HEK293T (cell line): ENCODE measurements at regions not wholly inside any gene's neighbourhood (a gene's known extent, or its start where the extent isn't known, plus 50 kb on each side); places are given as distances from the start of the nearest gene placed in this dataset.

Experiments used
- CTCF ChIA-PET: fragments of 350-600 bp; formaldehyde crosslinking; extraction: SDS; loops from one replicate; lab custom pipeline; 2021; ENCODE audit warnings: antibody characterized with exemption, inconsistent platforms; lab: Yijun Ruan, JAX
- POLR2A ChIA-PET: fragments of 350-600 bp; formaldehyde crosslinking; extraction: SDS; loops from one replicate; lab custom pipeline; 2020; ENCODE audit warnings: antibody characterized with exemption, inconsistent platforms; lab: Yijun Ruan, JAX
- DNase-seq: peaks from one replicate; pipeline ENCODE4 v3.0.0; 2012; ENCODE audit warnings: mixed read lengths; ENCODE audit errors: extremely low spot score
- ARNT ChIP-seq: fragments of 450-650 bp; IDR thresholded peaks from 2 replicates; pipeline ENCODE4 v1.6.1; 2017; ENCODE audit warnings: mild to moderate bottlenecking
- BHLHE40 ChIP-seq: fragments of 450-650 bp; IDR thresholded peaks from 2 replicates; pipeline ENCODE4 v1.6.1; 2016; ENCODE audit warnings: mild to moderate bottlenecking, moderate library complexity, borderline replicate concordance
- CTBP1 ChIP-seq: fragments of 450-650 bp; IDR thresholded peaks from 2 replicates; pipeline ENCODE4 v1.6.1; 2016; ENCODE audit warnings: borderline replicate concordance
- ELF4 ChIP-seq: fragments of 450-650 bp; IDR thresholded peaks from 2 replicates; pipeline ENCODE4 v1.6.1; 2017; ENCODE audit warnings: antibody characterized with exemption
- FOXA1 ChIP-seq: fragments of 450-650 bp; IDR thresholded peaks from 2 replicates; pipeline ENCODE4 v1.6.1; 2016; ENCODE audit warnings: mild to moderate bottlenecking
- FOXK2 ChIP-seq: fragments of 450-650 bp; IDR thresholded peaks from 2 replicates; pipeline ENCODE4 v1.6.1; 2016; ENCODE audit warnings: mild to moderate bottlenecking
- FOXM1 ChIP-seq: fragments of 450-650 bp; IDR thresholded peaks from 2 replicates; pipeline ENCODE4 v1.6.1; 2017; ENCODE audit warnings: mild to moderate bottlenecking, borderline replicate concordance
- HDGF ChIP-seq: fragments of 450-650 bp; IDR thresholded peaks from 2 replicates; pipeline ENCODE4 v1.6.1; 2017; ENCODE audit warnings: antibody characterized with exemption, borderline replicate concordance
- L3MBTL2 ChIP-seq: fragments of 450-650 bp; conservative IDR thresholded peaks from 2 replicates; pipeline ENCODE4 v1.6.1; 2016; ENCODE audit warnings: mild to moderate bottlenecking
- LEF1 ChIP-seq: fragments of 450-650 bp; IDR thresholded peaks from 2 replicates; pipeline ENCODE4 v1.6.1; 2017; ENCODE audit warnings: mild to moderate bottlenecking, borderline replicate concordance
- NFRKB ChIP-seq: fragments of 450-650 bp; IDR thresholded peaks from 2 replicates; pipeline ENCODE4 v1.6.1; 2016; ENCODE audit warnings: mild to moderate bottlenecking, moderate library complexity
- SP1 ChIP-seq: fragments of 450-650 bp; IDR thresholded peaks from 2 replicates; pipeline ENCODE4 v1.6.1; 2017
- SUZ12 ChIP-seq: fragments of 450-650 bp; IDR thresholded peaks from 2 replicates; pipeline ENCODE4 v1.6.1; 2016; ENCODE audit warnings: mild to moderate bottlenecking
- TARDBP ChIP-seq: fragments of 450-650 bp; IDR thresholded peaks from 2 replicates; pipeline ENCODE4 v1.6.1; 2016
- ZNF384 ChIP-seq: fragments of 450-650 bp; IDR thresholded peaks from 2 replicates; pipeline ENCODE4 v1.6.1; 2016
- TF ChIP-seq, protein P1 (sequence below): fragments of 450-650 bp; IDR thresholded peaks from 2 replicates; pipeline ENCODE4 v1.6.1; 2016

DNA sequence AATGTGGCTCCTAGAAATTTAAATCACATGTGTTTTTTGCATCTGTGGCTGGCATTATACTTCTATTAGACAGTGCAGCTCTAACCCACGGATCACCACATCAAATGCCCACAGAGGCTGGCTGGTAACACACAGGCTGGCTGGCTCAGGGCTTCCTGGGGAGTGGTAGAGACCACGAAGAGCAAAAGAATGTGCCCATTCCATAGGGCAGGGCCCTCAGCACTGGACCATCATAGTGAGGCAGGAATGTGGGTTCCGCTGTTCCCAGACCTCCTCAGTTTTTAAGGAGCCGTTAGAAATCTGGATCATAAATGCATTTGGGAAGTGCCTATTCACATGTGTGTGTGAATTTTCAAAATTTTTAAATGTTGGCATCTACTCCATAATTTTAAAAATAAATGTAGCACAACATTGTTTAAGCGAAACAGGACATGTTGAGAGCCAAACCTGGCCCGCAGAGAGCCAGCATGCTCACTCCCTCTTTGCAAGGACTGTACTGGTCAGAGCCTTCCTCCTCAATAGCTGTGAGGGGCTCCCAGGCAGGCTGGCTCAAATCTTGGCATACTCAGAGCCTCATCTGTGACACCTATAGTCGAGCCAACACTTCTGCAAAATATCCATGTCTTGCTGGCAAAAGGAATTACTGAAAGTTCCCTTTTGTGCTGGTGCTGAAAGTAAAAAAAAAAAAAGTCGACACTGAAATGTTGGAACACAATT lies 190.5 kb downstream of the FNDC1 start:
- POLR2A ChIA-PET = no interaction called here
- DNase-seq = no peak
- CTCF ChIA-PET = no interaction called here
- no peak for TF ChIP-seq HDGF
- no peak for TF ChIP-seq SUZ12
- TF ChIP-seq ZNF384 = no peak
- TF ChIP-seq FOXA1 = no peak
- TF ChIP-seq BHLHE40 = no peak
- TF ChIP-seq ELF4 = no peak
- no peak for TF ChIP-seq CTBP1
- no peak for TF ChIP-seq ARNT
- no peak for TF ChIP-seq SP1
- TF ChIP-seq FOXK2 = no peak
- TF ChIP-seq TARDBP = no peak
- TF ChIP-seq FOXM1 = no peak
- no peak for TF ChIP-seq NFRKB
- TF ChIP-seq LEF1 = no peak
- no peak for TF ChIP-seq L3MBTL2
- TF ChIP-seq, protein P1, sequence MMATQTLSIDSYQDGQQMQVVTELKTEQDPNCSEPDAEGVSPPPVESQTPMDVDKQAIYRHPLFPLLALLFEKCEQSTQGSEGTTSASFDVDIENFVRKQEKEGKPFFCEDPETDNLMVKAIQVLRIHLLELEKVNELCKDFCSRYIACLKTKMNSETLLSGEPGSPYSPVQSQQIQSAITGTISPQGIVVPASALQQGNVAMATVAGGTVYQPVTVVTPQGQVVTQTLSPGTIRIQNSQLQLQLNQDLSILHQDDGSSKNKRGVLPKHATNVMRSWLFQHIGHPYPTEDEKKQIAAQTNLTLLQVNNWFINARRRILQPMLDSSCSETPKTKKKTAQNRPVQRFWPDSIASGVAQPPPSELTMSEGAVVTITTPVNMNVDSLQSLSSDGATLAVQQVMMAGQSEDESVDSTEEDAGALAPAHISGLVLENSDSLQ = no peak

DNA sequence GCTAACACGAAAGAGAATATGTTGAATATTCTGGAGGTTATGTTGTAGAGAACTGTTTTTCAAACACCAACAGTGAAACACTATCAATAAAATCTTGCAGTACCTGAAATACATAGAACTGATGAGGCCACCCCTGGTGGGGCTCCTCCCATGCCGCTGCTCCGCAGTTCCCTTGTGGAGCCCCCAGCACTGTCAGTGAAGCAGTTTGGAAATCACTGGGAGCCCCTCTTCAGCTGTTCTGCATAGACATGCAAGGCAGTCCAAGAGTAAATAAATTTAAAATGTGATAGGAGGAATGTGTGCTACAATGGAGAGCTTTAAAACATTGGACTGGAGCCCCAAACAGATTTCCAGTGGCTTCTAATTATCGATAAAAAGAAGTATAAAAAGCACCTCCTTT lies 189.4 kb downstream of the FNDC1 start:
- ChIA-PET CTCF (no interaction called here), POLR2A (no interaction called here)
- DNase-seq = no peak
- TF ChIP-seq HDGF (no peak), CTBP1 (no peak), ZNF384 (no peak), ELF4 (no peak), FOXA1 (no peak), ARNT (no peak), SP1 (no peak), NFRKB (no peak), L3MBTL2 (no peak), LEF1 (no peak), FOXM1 (no peak), FOXK2 (no peak), BHLHE40 (no peak), SUZ12 (no peak), TARDBP (no peak)
- TF ChIP-seq, protein P1 = no peak

GRCh38 chr6:159357211-159357915 lies 188.2 kb downstream of the FNDC1 start:
- POLR2A ChIA-PET = no interaction called here
- CTCF ChIA-PET = no interaction called here
- DNase-seq = no peak
- TF ChIP-seq FOXK2 (no peak), HDGF (no peak), BHLHE40 (no peak), ELF4 (no peak), FOXM1 (no peak), LEF1 (no peak), ZNF384 (no peak), FOXA1 (no peak)

- TF ChIP-seq, protein P1 = no peak
- POLR2A ChIA-PET = no interaction called here
- DNase-seq = no peak
- CTCF ChIA-PET = no interaction called here
Measured at GRCh38 chr6:159353193-159353592, 184.0 kb downstream of the FNDC1 start.

- no peak for DNase-seq
- POLR2A ChIA-PET = no interaction called here
- CTCF ChIA-PET = interaction anchor here (0.6 kb wide), 1 partner anchor 76 kb away, joined by 5 read pairs; no protein-coding TSS in a partner anchor
- TF ChIP-seq L3MBTL2 = no peak
- TF ChIP-seq ELF4 = no peak
- no peak for TF ChIP-seq CTBP1
Measured at GRCh38 chr6:159351707-159352106, 182.5 kb downstream of the FNDC1 start.

GRCh38 chr6:159349915-159350314 lies 180.7 kb downstream of the FNDC1 start:
- no peak for DNase-seq
- POLR2A ChIA-PET = no interaction called here
- CTCF ChIA-PET = no interaction called here
- TF ChIP-seq BHLHE40 (no peak), LEF1 (no peak), L3MBTL2 (no peak), ELF4 (no peak), ARNT (no peak), NFRKB (no peak), ZNF384 (no peak), SUZ12 (no peak), FOXA1 (no peak), CTBP1 (no peak), FOXM1 (no peak), TARDBP (no peak), HDGF (no peak), FOXK2 (no peak), SP1 (no peak)
- TF ChIP-seq, protein P1 = no peak
